H1 (cell line): ENCODE measurements at regions not wholly inside any gene's neighbourhood (a gene's known extent, or its start where the extent isn't known, plus 50 kb on each side); places are given as distances from the start of the nearest gene placed in this dataset.

Experiments used
- ASH2L ChIP-seq: fragments of 200-600, 300-600 bp; sonication (generic); IDR thresholded peaks from one replicate; pipeline ENCODE4 v1.7.1; 2017; ENCODE audit warnings: low read length
- ATF3 ChIP-seq: IDR thresholded peaks from 2 replicates; pipeline ENCODE4 v1.6.1; 2011; ENCODE audit warnings: low read depth, mild to moderate bottlenecking, low read length; ENCODE audit not compliant: insufficient read depth
- CHD1 ChIP-seq: IDR thresholded peaks from 2 replicates; pipeline ENCODE4 v1.6.1; 2012; ENCODE audit warnings: low read depth, low read length, improper control_type of control experiment
- CTBP2 ChIP-seq: IDR thresholded peaks from 2 replicates; pipeline ENCODE4 v1.7.0; 2011; ENCODE audit warnings: borderline replicate concordance, mild to moderate bottlenecking, moderate library complexity, mixed read lengths, low read length; ENCODE audit not compliant: insufficient read depth, insufficient read length
- EGR1 ChIP-seq: IDR thresholded peaks from 2 replicates; pipeline ENCODE4 v1.6.1; 2011; ENCODE audit warnings: low read depth, low read length, borderline replicate concordance
- KDM4A ChIP-seq: IDR thresholded peaks from one replicate; pipeline ENCODE4 v1.7.1; 2012; ENCODE audit warnings: low read depth, mild to moderate bottlenecking, moderate library complexity, low read length, inconsistent platforms; ENCODE audit not compliant: severe bottlenecking
- TF ChIP-seq, protein P1 (sequence below): fragments of 300-600 bp; sonication (generic); IDR thresholded peaks from 2 replicates; pipeline ENCODE4 v1.7.1; 2012; ENCODE audit warnings: low read length, moderate library complexity, mild to moderate bottlenecking, inconsistent platforms; ENCODE audit not compliant: insufficient replicate concordance

DNA sequence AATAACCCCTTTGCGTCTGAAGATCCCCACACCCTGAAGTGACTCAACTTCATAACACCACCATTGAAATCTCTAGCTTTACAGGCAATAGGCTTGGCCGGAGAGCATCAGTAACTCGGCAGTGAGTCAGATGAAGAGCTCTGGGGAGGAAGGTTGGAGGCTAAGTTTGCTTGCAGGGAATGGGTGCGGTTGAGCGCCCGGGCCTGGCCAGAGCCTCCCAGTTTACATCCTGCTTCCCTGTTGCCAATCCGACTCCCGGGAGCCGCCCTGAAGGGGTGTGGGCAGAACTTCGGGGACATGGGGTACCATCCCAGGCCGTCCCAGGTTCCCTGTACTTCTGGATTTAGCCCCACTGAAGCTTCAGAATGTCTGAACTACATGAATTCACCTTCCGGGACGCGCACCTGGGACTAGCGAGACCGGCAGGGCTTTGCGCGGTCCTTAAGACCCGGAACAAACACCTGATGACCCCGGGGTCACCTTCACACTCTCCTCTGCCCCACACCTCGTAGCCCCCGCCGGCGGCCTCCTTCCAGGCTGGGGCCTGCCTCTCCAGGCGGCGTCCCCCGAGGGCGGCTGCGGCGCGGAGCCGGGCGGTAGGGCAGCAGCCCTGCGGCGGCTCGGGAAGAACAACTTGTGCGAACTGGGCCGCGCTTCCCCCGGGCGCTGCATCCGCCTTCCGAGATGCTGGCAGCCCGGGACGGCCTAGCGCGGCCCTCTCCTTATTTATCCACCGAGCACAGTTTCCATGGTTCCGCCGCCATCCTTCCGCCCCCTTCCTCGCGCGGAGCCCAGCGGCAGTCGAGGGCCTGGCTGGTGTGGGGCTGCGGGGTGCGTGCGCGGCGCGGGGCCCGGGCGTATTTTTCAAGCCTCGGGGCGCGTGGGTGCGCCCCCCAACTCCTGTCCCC is 56.6 kb upstream of the RREB1 start (continued):
- TF ChIP-seq, protein P1, sequence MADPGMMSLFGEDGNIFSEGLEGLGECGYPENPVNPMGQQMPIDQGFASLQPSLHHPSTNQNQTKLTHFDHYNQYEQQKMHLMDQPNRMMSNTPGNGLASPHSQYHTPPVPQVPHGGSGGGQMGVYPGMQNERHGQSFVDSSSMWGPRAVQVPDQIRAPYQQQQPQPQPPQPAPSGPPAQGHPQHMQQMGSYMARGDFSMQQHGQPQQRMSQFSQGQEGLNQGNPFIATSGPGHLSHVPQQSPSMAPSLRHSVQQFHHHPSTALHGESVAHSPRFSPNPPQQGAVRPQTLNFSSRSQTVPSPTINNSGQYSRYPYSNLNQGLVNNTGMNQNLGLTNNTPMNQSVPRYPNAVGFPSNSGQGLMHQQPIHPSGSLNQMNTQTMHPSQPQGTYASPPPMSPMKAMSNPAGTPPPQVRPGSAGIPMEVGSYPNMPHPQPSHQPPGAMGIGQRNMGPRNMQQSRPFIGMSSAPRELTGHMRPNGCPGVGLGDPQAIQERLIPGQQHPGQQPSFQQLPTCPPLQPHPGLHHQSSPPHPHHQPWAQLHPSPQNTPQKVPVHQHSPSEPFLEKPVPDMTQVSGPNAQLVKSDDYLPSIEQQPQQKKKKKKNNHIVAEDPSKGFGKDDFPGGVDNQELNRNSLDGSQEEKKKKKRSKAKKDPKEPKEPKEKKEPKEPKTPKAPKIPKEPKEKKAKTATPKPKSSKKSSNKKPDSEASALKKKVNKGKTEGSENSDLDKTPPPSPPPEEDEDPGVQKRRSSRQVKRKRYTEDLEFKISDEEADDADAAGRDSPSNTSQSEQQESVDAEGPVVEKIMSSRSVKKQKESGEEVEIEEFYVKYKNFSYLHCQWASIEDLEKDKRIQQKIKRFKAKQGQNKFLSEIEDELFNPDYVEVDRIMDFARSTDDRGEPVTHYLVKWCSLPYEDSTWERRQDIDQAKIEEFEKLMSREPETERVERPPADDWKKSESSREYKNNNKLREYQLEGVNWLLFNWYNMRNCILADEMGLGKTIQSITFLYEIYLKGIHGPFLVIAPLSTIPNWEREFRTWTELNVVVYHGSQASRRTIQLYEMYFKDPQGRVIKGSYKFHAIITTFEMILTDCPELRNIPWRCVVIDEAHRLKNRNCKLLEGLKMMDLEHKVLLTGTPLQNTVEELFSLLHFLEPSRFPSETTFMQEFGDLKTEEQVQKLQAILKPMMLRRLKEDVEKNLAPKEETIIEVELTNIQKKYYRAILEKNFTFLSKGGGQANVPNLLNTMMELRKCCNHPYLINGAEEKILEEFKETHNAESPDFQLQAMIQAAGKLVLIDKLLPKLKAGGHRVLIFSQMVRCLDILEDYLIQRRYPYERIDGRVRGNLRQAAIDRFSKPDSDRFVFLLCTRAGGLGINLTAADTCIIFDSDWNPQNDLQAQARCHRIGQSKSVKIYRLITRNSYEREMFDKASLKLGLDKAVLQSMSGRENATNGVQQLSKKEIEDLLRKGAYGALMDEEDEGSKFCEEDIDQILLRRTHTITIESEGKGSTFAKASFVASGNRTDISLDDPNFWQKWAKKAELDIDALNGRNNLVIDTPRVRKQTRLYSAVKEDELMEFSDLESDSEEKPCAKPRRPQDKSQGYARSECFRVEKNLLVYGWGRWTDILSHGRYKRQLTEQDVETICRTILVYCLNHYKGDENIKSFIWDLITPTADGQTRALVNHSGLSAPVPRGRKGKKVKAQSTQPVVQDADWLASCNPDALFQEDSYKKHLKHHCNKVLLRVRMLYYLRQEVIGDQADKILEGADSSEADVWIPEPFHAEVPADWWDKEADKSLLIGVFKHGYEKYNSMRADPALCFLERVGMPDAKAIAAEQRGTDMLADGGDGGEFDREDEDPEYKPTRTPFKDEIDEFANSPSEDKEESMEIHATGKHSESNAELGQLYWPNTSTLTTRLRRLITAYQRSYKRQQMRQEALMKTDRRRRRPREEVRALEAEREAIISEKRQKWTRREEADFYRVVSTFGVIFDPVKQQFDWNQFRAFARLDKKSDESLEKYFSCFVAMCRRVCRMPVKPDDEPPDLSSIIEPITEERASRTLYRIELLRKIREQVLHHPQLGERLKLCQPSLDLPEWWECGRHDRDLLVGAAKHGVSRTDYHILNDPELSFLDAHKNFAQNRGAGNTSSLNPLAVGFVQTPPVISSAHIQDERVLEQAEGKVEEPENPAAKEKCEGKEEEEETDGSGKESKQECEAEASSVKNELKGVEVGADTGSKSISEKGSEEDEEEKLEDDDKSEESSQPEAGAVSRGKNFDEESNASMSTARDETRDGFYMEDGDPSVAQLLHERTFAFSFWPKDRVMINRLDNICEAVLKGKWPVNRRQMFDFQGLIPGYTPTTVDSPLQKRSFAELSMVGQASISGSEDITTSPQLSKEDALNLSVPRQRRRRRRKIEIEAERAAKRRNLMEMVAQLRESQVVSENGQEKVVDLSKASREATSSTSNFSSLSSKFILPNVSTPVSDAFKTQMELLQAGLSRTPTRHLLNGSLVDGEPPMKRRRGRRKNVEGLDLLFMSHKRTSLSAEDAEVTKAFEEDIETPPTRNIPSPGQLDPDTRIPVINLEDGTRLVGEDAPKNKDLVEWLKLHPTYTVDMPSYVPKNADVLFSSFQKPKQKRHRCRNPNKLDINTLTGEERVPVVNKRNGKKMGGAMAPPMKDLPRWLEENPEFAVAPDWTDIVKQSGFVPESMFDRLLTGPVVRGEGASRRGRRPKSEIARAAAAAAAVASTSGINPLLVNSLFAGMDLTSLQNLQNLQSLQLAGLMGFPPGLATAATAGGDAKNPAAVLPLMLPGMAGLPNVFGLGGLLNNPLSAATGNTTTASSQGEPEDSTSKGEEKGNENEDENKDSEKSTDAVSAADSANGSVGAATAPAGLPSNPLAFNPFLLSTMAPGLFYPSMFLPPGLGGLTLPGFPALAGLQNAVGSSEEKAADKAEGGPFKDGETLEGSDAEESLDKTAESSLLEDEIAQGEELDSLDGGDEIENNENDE: no peak
- TF ChIP-seq KDM4A: peak; percentile 94
- TF ChIP-seq EGR1: no peak
- TF ChIP-seq ASH2L: peak; percentile 95
- no peak for TF ChIP-seq ATF3
- no peak for TF ChIP-seq CHD1
- no peak for TF ChIP-seq CTBP2
